ENCODE measurements at regions not wholly inside any gene's neighbourhood (a gene's known extent, or its start where the extent isn't known, plus 50 kb on each side); places are given as distances from the start of the nearest gene placed in this dataset.

DNA sequence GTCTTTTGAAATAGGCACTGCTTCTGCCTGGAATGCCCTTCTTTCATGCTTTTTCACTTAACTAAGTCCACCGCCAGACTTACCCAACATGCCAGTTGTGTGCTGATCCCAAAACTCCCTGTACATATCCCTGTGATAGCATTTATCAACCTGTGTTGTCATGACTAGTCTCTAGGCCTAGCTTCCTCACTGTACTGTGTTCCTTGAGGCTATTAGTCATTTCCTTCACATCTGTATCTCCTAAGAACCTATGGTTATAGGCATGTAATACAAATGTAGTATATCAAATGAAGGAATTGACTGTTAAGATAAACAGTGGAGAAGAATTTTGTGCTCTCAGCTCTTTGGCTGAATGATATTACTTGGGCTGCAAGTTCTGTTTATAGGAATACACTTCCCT lies 184.3 kb downstream of the CYRIA start:
- WGBS (ENCODE audit: low lambda C conversion rate): 55% methylated on average over 1 of the region's 1 CpG
- no peaks in the 10 kb centered on the region for H4K20me1 ChIP-seq (ENCODE audit: insufficient read depth)
- DNase-seq: no peak
- ChIA-PET CTCF (interaction anchor here (0.7 to 6.2 kb wide), 7 partner anchors 27 to 879 kb away, joined by 3 to 29 read pairs (median 4); partner anchors contain the start of gene MYCN), POLR2A (no interaction called here)
- no peak overlapping the region for H3K9ac ChIP-seq
- no peaks in the 10 kb centered on the region for H3K9me2 ChIP-seq
- TF ChIP-seq, protein P1, sequence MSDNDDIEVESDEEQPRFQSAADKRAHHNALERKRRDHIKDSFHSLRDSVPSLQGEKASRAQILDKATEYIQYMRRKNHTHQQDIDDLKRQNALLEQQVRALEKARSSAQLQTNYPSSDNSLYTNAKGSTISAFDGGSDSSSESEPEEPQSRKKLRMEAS (IDR thresholded peaks at IDR 0.05; ENCODE audit: low read depth): no peak
- TF ChIP-seq GABPA (IDR thresholded peaks at IDR 0.05; ENCODE audit: low read depth): no peak
- no peak for TF ChIP-seq TEAD4 (IDR thresholded peaks at IDR 0.05; ENCODE audit: borderline replicate concordance, insufficient read depth)
- no peak for TF ChIP-seq RXRA (IDR thresholded peaks at IDR 0.05; ENCODE audit: borderline replicate concordance, low read depth)
- TF ChIP-seq MXI1 (IDR thresholded peaks at IDR 0.05; ENCODE audit: low read depth, low read length): no peak
- TF ChIP-seq ELF1 (IDR thresholded peaks at IDR 0.05): no peak
- TF ChIP-seq RCOR1 (IDR thresholded peaks at IDR 0.05; ENCODE audit: low read length): no peak
- TF ChIP-seq, protein P2, sequence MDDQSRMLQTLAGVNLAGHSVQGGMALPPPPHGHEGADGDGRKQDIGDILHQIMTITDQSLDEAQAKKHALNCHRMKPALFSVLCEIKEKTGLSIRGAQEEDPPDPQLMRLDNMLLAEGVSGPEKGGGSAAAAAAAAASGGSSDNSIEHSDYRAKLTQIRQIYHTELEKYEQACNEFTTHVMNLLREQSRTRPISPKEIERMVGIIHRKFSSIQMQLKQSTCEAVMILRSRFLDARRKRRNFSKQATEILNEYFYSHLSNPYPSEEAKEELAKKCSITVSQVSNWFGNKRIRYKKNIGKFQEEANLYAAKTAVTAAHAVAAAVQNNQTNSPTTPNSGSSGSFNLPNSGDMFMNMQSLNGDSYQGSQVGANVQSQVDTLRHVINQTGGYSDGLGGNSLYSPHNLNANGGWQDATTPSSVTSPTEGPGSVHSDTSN (IDR thresholded peaks at IDR 0.05): no peak
- TF ChIP-seq TCF12 (IDR thresholded peaks at IDR 0.05): no peak
- no peak overlapping the region for H3K4me2 ChIP-seq
- H2AFZ ChIP-seq (ENCODE audit: low read depth): no peak overlapping the region
- H3K27ac ChIP-seq (ENCODE audit: low read depth in 2 of 2, low read length in 1 of 2): no peak overlapping the region
- no peaks in the 10 kb centered on the region for H3K4me1 ChIP-seq (ENCODE audit: control insufficient read depth in 1 of 2, insufficient read depth in 2 of 2, low read depth in 1 of 2, low read length in 1 of 2)
- H3K4me3 ChIP-seq (ENCODE audit: low read depth in 2 of 2, low read length in 1 of 2): no peak overlapping the region
- no peaks in the 10 kb centered on the region; the same call in 1 of the 2 replicates for H3K9me3 ChIP-seq
- H3K36me3 ChIP-seq (replicated peaks in 1 of 2; ENCODE audit: control insufficient read depth in 1 of 2, insufficient read depth in 2 of 2, low read length in 1 of 2): no peaks in the 10 kb centered on the region
- H3F3A ChIP-seq (replicated peaks; ENCODE audit: insufficient read depth): no peaks in the 10 kb centered on the region
- H3K27me3 ChIP-seq (ENCODE audit: insufficient read depth): no peaks in the 10 kb centered on the region
- no peaks in the 10 kb centered on the region for H3K79me2 ChIP-seq (ENCODE audit: insufficient read depth)

DNA sequence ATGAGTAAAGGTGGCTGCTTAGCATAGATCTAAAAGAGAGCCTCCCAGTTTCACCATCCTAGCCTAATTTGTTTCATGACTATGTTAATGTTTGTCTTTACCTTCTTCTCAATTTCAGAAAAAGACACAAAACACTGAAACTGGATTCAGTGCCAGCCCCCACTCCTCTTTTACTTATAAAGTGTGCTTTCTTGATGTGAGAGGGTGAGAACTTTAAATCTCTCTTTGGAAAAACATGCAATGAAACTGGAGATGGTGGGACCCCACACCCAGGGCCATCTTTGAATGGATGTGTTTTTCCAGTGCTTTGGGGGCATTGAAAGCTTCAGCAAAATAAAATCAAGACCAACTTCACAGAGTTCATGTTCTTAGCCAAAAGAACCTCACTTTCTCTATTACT lies 185.9 kb downstream of the CYRIA start:
- Histone ChIP-seq H3K27me3 (ENCODE audit: insufficient read depth) (no peaks in the 10 kb centered on the region), H3F3A (replicated peaks; ENCODE audit: insufficient read depth) (no peaks in the 10 kb centered on the region), H3K4me3 (ENCODE audit: low read depth in 2 of 2, low read length in 1 of 2) (no peak overlapping the region), H3K4me1 (ENCODE audit: control insufficient read depth in 1 of 2, insufficient read depth in 2 of 2, low read depth in 1 of 2, low read length in 1 of 2) (no peaks in the 10 kb centered on the region), H3K9me2 (no peaks in the 10 kb centered on the region), H2AFZ (ENCODE audit: low read depth) (no peak overlapping the region), H3K9me3 (no peaks in the 10 kb centered on the region), H3K79me2 (ENCODE audit: insufficient read depth) (no peaks in the 10 kb centered on the region), H4K20me1 (ENCODE audit: insufficient read depth) (no peaks in the 10 kb centered on the region), H3K4me2 (no peak overlapping the region), H3K27ac (ENCODE audit: low read depth in 2 of 2, low read length in 1 of 2) (no peak overlapping the region), H3K36me3 (replicated peaks in 1 of 2; ENCODE audit: control insufficient read depth in 1 of 2, insufficient read depth in 2 of 2, low read length in 1 of 2) (no peaks in the 10 kb centered on the region), H3K9ac (no peak overlapping the region)
- CTCF ChIA-PET: interaction anchor here (1.2 to 6.2 kb wide), 3 partner anchors 7 to 540 kb away, joined by 4 to 29 read pairs (median 11); partner anchors contain the start of gene MYCN
- POLR2A ChIA-PET: no interaction called here
- TF ChIP-seq ELF1 (IDR thresholded peaks at IDR 0.05): no peak
- TF ChIP-seq, protein P3, sequence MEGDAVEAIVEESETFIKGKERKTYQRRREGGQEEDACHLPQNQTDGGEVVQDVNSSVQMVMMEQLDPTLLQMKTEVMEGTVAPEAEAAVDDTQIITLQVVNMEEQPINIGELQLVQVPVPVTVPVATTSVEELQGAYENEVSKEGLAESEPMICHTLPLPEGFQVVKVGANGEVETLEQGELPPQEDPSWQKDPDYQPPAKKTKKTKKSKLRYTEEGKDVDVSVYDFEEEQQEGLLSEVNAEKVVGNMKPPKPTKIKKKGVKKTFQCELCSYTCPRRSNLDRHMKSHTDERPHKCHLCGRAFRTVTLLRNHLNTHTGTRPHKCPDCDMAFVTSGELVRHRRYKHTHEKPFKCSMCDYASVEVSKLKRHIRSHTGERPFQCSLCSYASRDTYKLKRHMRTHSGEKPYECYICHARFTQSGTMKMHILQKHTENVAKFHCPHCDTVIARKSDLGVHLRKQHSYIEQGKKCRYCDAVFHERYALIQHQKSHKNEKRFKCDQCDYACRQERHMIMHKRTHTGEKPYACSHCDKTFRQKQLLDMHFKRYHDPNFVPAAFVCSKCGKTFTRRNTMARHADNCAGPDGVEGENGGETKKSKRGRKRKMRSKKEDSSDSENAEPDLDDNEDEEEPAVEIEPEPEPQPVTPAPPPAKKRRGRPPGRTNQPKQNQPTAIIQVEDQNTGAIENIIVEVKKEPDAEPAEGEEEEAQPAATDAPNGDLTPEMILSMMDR (IDR thresholded peaks at IDR 0.05): no peak
- no peak for TF ChIP-seq RFX5 (IDR thresholded peaks at IDR 0.05; ENCODE audit: low read length)
- TF ChIP-seq FOSL2 (IDR thresholded peaks at IDR 0.05; ENCODE audit: borderline replicate concordance, low read depth): no peak
- no peak for TF ChIP-seq NFIC (IDR thresholded peaks at IDR 0.05; ENCODE audit: borderline replicate concordance)
- no peak for TF ChIP-seq RCOR1 (IDR thresholded peaks at IDR 0.05; ENCODE audit: low read length)
- DNase-seq: no peak
